Right cardiac atrium (tissue), 5 donors: ENCODE measurements at regions not wholly inside any gene's neighbourhood (a gene's known extent, or its start where the extent isn't known, plus 50 kb on each side); places are given as distances from the start of the nearest gene placed in this dataset.

Experiments used
- ATAC-seq, 2 donors: fragments of 200-7000 bp; cut with Tn5 transposase; one replicate each; pipeline versions ENCODE4 v1.8.0 to v1.9.1; 2020; ENCODE audit warnings: moderate library complexity in 2 of 2, mild to moderate bottlenecking in 1 of 2
- DNase-seq, 3 donors: peaks; one replicate each; pipeline ENCODE4 v3.0.0-alpha.2; 2020
- H3K27ac ChIP-seq: one replicate; pipeline ENCODE4 v1.5.1; 2013; ENCODE audit warnings: mild to moderate bottlenecking, low read length, control low read depth, moderate library complexity
- H3K27me3 ChIP-seq: one replicate; pipeline ENCODE4 v1.6.1; 2013; ENCODE audit not compliant: control insufficient read depth, insufficient read depth
- H3K4me1 ChIP-seq: one replicate; pipeline ENCODE4 v1.6.1; 2013; ENCODE audit warnings: low read length; ENCODE audit not compliant: control insufficient read depth, insufficient read depth
- H3K4me3 ChIP-seq: one replicate; pipeline ENCODE4 v1.5.1; 2013; ENCODE audit warnings: low read length, control low read depth
- H3K9me3 ChIP-seq: one replicate; pipeline ENCODE4 v1.6.1; 2013; ENCODE audit warnings: low read length; ENCODE audit not compliant: control insufficient read depth
- WGBS: extraction: QIAGEN DNeasy Blood & Tissue Kit; methylation state at CpG from one replicate; pipeline ENCODE4 v1.1.7; 2013; 5-methylcytosine and 5-hydroxymethylcytosine counted together
- intact Hi-C, 4 donors: fragments of 100-400 bp; cut with DNase I; formaldehyde crosslinking; loops; one replicate each; pipeline versions ENCODE4 v1.11.0 to v1.14.0; 2022 to 2023
- donor health status: healthy with polysubstance abuse.
- donor health status: DM: no; HTN: yes; CAD: no.
- donor health status: DM: no; HTN: no; CAD: no.
- donor health status: DM: no; HTN: yes; CAD: no; lungs with severe emphysema.
- donor health status: DM: yes; HTN: yes; CAD: no.

DNA sequence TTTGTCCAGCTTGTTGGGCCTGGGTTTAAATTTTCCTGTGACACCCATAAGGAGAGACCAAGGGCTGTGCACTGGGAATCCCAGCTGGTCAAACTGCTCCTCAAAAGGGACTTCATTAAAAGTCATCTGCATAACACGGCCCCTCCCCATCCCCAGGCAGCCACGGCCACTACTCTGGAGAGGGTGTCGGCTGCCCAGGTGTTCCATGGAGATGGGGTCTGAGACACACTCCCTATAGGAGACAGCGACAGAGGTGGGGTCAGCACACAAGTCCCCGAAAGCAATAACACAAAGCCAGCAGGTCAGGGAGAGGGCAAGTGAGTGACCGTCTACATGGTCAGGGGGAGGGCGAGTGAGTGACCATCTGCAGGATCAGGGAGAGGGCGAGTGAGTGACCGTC, 75.6 kb upstream of the BCL11B start:
- no peaks in the 10 kb centered on the region for H3K4me1 ChIP-seq
- H3K4me3 ChIP-seq = no peak overlapping the region
- no peak overlapping the region for H3K27ac ChIP-seq
- ATAC-seq (no peak), DNase-seq (no peak)
- no peaks in the 10 kb centered on the region for H3K9me3 ChIP-seq
- H3K27me3 ChIP-seq = no peaks in the 10 kb centered on the region
- 87% methylated on average over 9 of the region's 9 CpGs for WGBS
- intact Hi-C loops = no loop called here

GRCh38 chr14:99346470-99347080, 74.6 kb upstream of the BCL11B start:
- 63% methylated on average over 11 of the region's 11 CpGs for WGBS
- intact Hi-C loops = no loop called here
- DNase-seq (no peak), ATAC-seq (no peak)
- Histone ChIP-seq H3K9me3 (no peaks in the 10 kb centered on the region), H3K4me3 (no peak overlapping the region), H3K4me1 (no peaks in the 10 kb centered on the region), H3K27me3 (no peaks in the 10 kb centered on the region), H3K27ac (no peak overlapping the region)

DNA sequence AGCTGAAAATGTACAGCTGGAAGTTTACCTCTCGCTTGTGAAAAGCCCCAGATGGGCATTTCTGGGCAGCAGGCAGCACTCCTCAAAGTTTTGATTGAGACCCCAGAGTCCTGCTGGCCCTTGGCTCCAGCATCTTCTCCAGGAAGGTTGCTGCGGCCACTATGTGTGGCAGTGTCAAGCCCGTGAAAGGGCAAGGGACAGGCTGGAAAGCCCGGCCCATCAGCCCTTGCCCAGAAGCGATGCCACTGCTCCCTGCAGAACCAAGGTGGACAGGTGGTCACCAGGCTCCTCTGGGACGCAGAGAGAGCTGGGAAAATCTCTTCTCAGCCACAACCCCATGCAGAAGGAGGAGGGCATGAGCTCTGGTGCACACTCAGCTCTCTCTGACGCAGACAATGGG, 73.5 kb upstream of the BCL11B start:
- intact Hi-C loops = no loop called here
- Histone ChIP-seq H3K27ac (no peak overlapping the region), H3K27me3 (no peaks in the 10 kb centered on the region), H3K4me3 (no peak overlapping the region), H3K4me1 (no peaks in the 10 kb centered on the region), H3K9me3 (no peaks in the 10 kb centered on the region)
- DNase-seq (no peak), ATAC-seq (no peak)
- WGBS = 80% methylated on average over 7 of the region's 7 CpGs

GRCh38 chr14:99344051-99344758, 72.2 kb upstream of the BCL11B start:
- no peaks in the 10 kb centered on the region for H3K27me3 ChIP-seq
- no peak overlapping the region for H3K27ac ChIP-seq
- no peaks in the 10 kb centered on the region for H3K4me1 ChIP-seq
- 83% methylated on average over 20 of the region's 20 CpGs for WGBS
- H3K4me3 ChIP-seq = no peak overlapping the region
- intact Hi-C loops = no loop called here
- no peaks in the 10 kb centered on the region for H3K9me3 ChIP-seq
- ATAC-seq = no peak
- DNase-seq = no peak

- Histone ChIP-seq H3K4me1 (no peaks in the 10 kb centered on the region), H3K27me3 (no peaks in the 10 kb centered on the region), H3K9me3 (no peaks in the 10 kb centered on the region), H3K27ac (no peak overlapping the region), H3K4me3 (no peak overlapping the region)
- intact Hi-C loops = no loop called here
- no peak for ATAC-seq
- 84% methylated on average over 7 of the region's 7 CpGs for WGBS
- DNase-seq = no peak
These were observed 70.9 kb upstream of the BCL11B start for GRCh38 chr14:99342906-99343305.

DNA sequence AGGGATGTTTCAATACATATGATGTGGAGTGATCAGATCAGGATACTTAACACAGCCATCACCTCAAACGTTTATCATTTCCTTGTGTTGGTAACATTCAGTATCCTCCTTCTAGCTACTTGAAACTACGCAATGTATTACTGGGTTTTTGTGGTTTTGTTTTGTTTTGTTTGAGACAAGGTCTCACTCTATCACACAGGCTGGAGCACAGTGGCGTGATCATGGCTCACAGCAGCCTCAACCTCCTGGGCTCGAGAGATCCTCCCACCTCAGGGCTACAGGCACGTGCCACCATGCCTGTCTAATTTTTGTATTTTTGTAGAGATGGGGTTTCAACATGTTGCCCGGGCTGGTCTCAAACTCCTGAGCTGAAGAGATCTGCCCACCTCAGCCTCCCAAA, 70.2 kb upstream of the BCL11B start:
- Histone ChIP-seq H3K4me3 (no peak overlapping the region), H3K27me3 (no peaks in the 10 kb centered on the region), H3K27ac (no peak overlapping the region), H3K4me1 (no peaks in the 10 kb centered on the region), H3K9me3 (no peaks in the 10 kb centered on the region)
- no peak for ATAC-seq
- intact Hi-C loops = no loop called here
- DNase-seq = no peak
- WGBS = 76% methylated on average over 6 of the region's 6 CpGs

GRCh38 chr14:99339551-99339950, 67.6 kb upstream of the BCL11B start:
- DNase-seq (no peak), ATAC-seq (no peak)
- Histone ChIP-seq H3K9me3 (no peaks in the 10 kb centered on the region), H3K27ac (no peak overlapping the region), H3K4me1 (no peaks in the 10 kb centered on the region), H3K27me3 (no peaks in the 10 kb centered on the region), H3K4me3 (no peak overlapping the region)
- 79% methylated on average over 2 of the region's 2 CpGs for WGBS
- intact Hi-C loops = no loop called here

GRCh38 chr14:99338313-99338712, 66.3 kb upstream of the BCL11B start:
- 77% methylated on average over 5 of the region's 5 CpGs for WGBS
- intact Hi-C loops = no loop called here

DNA sequence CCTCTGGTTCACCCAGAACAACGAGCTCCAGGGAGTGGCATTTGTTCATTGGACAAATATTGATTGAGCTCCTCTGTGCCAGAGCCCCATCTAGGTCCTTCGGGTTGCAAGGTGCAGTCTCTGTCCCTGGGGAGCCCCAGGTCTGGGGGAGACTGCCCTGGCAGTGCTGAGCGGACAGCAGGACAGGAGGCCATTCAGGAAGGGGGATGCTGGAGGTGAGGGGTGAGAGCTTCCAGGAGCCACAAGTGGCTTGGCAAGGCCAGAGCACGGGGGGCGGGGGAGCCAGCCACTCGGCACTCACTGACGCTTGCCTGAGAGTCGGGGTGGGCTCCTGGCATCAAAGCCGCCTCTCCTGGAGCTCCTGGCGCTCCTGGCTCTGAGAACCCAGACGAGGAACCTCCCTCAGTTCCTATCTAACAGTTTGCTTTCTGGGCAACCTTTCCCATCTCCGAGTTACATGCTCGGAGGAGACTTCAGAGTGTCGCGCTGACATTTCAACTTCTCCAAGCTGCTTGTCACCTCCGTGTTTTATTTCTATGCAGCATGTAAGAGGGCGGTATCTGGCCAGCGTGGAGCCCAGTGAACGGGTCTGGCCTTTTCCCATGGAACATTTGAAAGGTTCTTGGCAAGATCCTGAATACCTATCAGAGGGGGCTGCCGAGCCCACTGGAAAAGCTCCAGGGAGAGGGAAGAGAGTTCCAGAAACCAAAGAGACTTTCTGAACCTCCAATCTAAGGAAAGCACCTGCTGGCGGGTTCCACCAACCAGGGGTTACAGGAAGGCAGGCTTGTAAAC, 62.0 kb upstream of the BCL11B start:
- no peaks in the 10 kb centered on the region for H3K4me1 ChIP-seq
- H3K9me3 ChIP-seq = no peaks in the 10 kb centered on the region
- no peak overlapping the region for H3K4me3 ChIP-seq
- no peaks in the 10 kb centered on the region for H3K27me3 ChIP-seq
- no peak overlapping the region for H3K27ac ChIP-seq
- intact Hi-C loops = no loop called here
- ATAC-seq (peak; percentile 54 to 64), DNase-seq (no peak)
- 35% methylated on average over 21 of the region's 21 CpGs for WGBS

More at GRCh38 chr14:99338313-99338712, 66.3 kb upstream of the BCL11B start:
- no peak overlapping the region for H3K4me3 ChIP-seq
- H3K27me3 ChIP-seq = no peaks in the 10 kb centered on the region
- no peak overlapping the region for H3K27ac ChIP-seq
- H3K9me3 ChIP-seq = no peaks in the 10 kb centered on the region
- H3K4me1 ChIP-seq = no peaks in the 10 kb centered on the region
- DNase-seq = no peak
- no peak for ATAC-seq

GRCh38 chr14:99333214-99333613, 61.2 kb upstream of the BCL11B start:
- H3K9me3 ChIP-seq = no peaks in the 10 kb centered on the region
- ATAC-seq (no peak), DNase-seq (no peak)
- 92% methylated on average over 5 of the region's 5 CpGs for WGBS
- H3K4me3 ChIP-seq = no peak overlapping the region
- no peaks in the 10 kb centered on the region for H3K27me3 ChIP-seq
- intact Hi-C loops = no loop called here
- H3K27ac ChIP-seq = no peak overlapping the region
- H3K4me1 ChIP-seq = no peaks in the 10 kb centered on the region

GRCh38 chr14:99331811-99332210, 59.8 kb upstream of the BCL11B start:
- H3K4me1 ChIP-seq = no peaks in the 10 kb centered on the region
- 75% methylated on average over 10 of the region's 10 CpGs for WGBS
- no peaks in the 10 kb centered on the region for H3K27me3 ChIP-seq
- intact Hi-C loops = no loop called here
- H3K27ac ChIP-seq = no peak overlapping the region
- ATAC-seq (no peak), DNase-seq (no peak)
- no peak overlapping the region for H3K4me3 ChIP-seq
- no peaks in the 10 kb centered on the region for H3K9me3 ChIP-seq
